ENCODE measurements at regions not wholly inside any gene's neighbourhood (a gene's known extent, or its start where the extent isn't known, plus 50 kb on each side); places are given as distances from the start of the nearest gene placed in this dataset.
A peak's percentile ranks its signal among the peaks of the same experiment; 100 is the strongest.

- no peaks in the 10 kb centered on the region for H4K20me1 ChIP-seq (ENCODE audit: control insufficient read depth, insufficient read depth, insufficient read length)
- H3K4me1 Mint-ChIP-seq: peaks cover 37 to 39% of the 10 kb centered on the region in 2 experiments
- H3K18ac ChIP-seq (ENCODE audit: insufficient read length, low read depth, low read length): no peak overlapping the region
- H2BK5ac ChIP-seq (ENCODE audit: insufficient read length, low read length): no peak overlapping the region
- H2BK12ac ChIP-seq (ENCODE audit: insufficient read length, low read depth, low read length): no peak overlapping the region
- H4K5ac ChIP-seq (ENCODE audit: insufficient read length, low read depth, low read length): no peak overlapping the region
- H3K4me3 Mint-ChIP-seq: no peak overlapping the region
- no peaks in the 10 kb centered on the region; a peak in 1 of 5 replicates for H3K9me3 Mint-ChIP-seq
- no peak overlapping the region for H2BK20ac ChIP-seq (ENCODE audit: low read depth, low read length, poor library complexity, severe bottlenecking)
- H2AK5ac ChIP-seq (ENCODE audit: insufficient read length, low read length): no peak overlapping the region
- H3K9ac ChIP-seq (ENCODE audit: extremely low read depth, insufficient read length, low read length): no peak overlapping the region
- H2BK15ac ChIP-seq (ENCODE audit: low read depth, low read length): no peak overlapping the region
- WGBS (ENCODE audit: extremely low coverage, insufficient read length, low lambda C conversion rate): no CpG with 5 or more reads among the region's 2 CpGs
- DNase-seq: no peak
- no peak overlapping the region for H2AFZ ChIP-seq (ENCODE audit: low read length)
- H3K27me3 Mint-ChIP-seq (ENCODE audit: low read depth): peaks cover 3% of the 10 kb centered on the region
- no peak overlapping the region for H4K91ac ChIP-seq (ENCODE audit: insufficient read length, low read depth, low read length)
- H3K27me3 ChIP-seq (ENCODE audit: insufficient read depth, low read length): no peaks in the 10 kb centered on the region
- no peak overlapping the region for H3K56ac ChIP-seq (ENCODE audit: insufficient read length, low read depth, low read length)
- no peaks in the 10 kb centered on the region for H3K79me2 ChIP-seq (ENCODE audit: insufficient read depth, low read length)
- H3K23ac ChIP-seq (ENCODE audit: insufficient read length, low read depth, low read length): no peak overlapping the region
- H2BK120ac ChIP-seq (ENCODE audit: low read depth, low read length, poor library complexity, severe bottlenecking): no peak overlapping the region
- peaks cover 5% of the 10 kb centered on the region; the same call in 1 of the 2 replicates for H3K4me1 ChIP-seq (ENCODE audit: insufficient read depth, low read length)
- no peaks in the 10 kb centered on the region for H3K36me3 Mint-ChIP-seq (ENCODE audit: insufficient read depth in 1 of 3, low read depth in 3 of 3)
- no peak overlapping the region for H3K27ac ChIP-seq (ENCODE audit: insufficient read length, low read depth, low read length)
- no peak overlapping the region for H3K27ac Mint-ChIP-seq
- no peak overlapping the region for H3K4ac ChIP-seq (ENCODE audit: low read depth, low read length)
- no peaks in the 10 kb centered on the region for H3K23me2 ChIP-seq (ENCODE audit: insufficient read length, low read depth, low read length, poor library complexity, severe bottlenecking)
- H4K8ac ChIP-seq (replicated peaks; ENCODE audit: insufficient read length, low read depth, low read length): no peak overlapping the region
- H3K14ac ChIP-seq (ENCODE audit: insufficient read depth, low read length): no peak overlapping the region; the same call in 1 of the 2 replicates
- no peaks in the 10 kb centered on the region for H3K79me1 ChIP-seq (ENCODE audit: insufficient read depth, low read depth, low read length, poor library complexity, severe bottlenecking)
- TF ChIP-seq, protein P1, sequence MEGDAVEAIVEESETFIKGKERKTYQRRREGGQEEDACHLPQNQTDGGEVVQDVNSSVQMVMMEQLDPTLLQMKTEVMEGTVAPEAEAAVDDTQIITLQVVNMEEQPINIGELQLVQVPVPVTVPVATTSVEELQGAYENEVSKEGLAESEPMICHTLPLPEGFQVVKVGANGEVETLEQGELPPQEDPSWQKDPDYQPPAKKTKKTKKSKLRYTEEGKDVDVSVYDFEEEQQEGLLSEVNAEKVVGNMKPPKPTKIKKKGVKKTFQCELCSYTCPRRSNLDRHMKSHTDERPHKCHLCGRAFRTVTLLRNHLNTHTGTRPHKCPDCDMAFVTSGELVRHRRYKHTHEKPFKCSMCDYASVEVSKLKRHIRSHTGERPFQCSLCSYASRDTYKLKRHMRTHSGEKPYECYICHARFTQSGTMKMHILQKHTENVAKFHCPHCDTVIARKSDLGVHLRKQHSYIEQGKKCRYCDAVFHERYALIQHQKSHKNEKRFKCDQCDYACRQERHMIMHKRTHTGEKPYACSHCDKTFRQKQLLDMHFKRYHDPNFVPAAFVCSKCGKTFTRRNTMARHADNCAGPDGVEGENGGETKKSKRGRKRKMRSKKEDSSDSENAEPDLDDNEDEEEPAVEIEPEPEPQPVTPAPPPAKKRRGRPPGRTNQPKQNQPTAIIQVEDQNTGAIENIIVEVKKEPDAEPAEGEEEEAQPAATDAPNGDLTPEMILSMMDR (conservative IDR thresholded peaks at IDR 0.05): peak; percentile 13; the same call in 1 of the 3 replicates
- no peaks in the 10 kb centered on the region for H3K9me3 ChIP-seq (ENCODE audit: control insufficient read depth, low read depth, low read length)
- H3T11ph ChIP-seq (ENCODE audit: low read length): no peak overlapping the region
- no peak overlapping the region for H3K4me2 ChIP-seq (ENCODE audit: insufficient read depth, insufficient read length, low read length)
Observed at GRCh38 chr2:216300906-216301305, 71.4 kb downstream of the MARCHF4 start.
